ENCODE measurements at regions not wholly inside any gene's neighbourhood (a gene's known extent, or its start where the extent isn't known, plus 50 kb on each side); places are given as distances from the start of the nearest gene placed in this dataset.

DNA sequence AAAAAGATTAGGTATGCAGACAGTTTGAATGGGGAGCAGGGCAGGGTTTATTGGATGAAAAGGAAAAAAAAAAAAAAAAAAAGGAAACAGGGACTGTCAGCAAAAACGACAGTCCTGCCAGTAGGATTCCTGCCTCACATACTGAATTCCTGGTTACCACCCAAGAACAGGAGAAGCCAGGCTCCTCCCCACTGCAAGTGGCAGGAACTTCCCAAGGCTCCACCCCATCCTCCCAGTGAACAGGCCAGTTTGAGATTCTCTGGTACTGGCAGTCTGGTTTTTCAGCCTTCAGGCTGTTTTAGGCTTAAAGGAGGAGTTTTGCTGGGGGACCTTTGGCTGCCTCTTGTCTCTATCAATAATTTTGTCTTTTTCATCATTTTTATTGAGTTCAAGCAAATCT lies 360.0 kb upstream of the CXorf51A start:
- DNase-seq (ENCODE audit: low spot score) (no peak), ATAC-seq (no peak)
- H3K27ac Mint-ChIP-seq: no peak overlapping the region
- CTCF ChIA-PET: no interaction called here
- no peaks in the 10 kb centered on the region for H3K4me1 Mint-ChIP-seq
- no peaks in the 10 kb centered on the region for H3K27me3 Mint-ChIP-seq (ENCODE audit: low read depth)
- peaks cover 46% of the 10 kb centered on the region for H3K9me3 Mint-ChIP-seq
- no peak overlapping the region for H3K4me3 Mint-ChIP-seq
- POLR2A ChIA-PET: no interaction called here
- TF ChIP-seq EMX1 (CRISPR knock-in tag; IDR thresholded peaks at IDR 0.05) (no peak), TCF7 (CRISPR knock-in tag; IDR thresholded peaks at IDR 0.05; ENCODE audit: low read depth) (no peak), PRRX2 (CRISPR knock-in tag; IDR thresholded peaks at IDR 0.05) (no peak), KAT7 (CRISPR knock-in tag; IDR thresholded peaks at IDR 0.05; ENCODE audit: borderline replicate concordance) (no peak), ESRRA (CRISPR knock-in tag; IDR thresholded peaks at IDR 0.05; ENCODE audit: borderline replicate concordance) (no peak), ZNF263 (CRISPR knock-in tag; IDR thresholded peaks at IDR 0.05; ENCODE audit: low read depth) (no peak), NFATC4 (CRISPR knock-in tag; IDR thresholded peaks at IDR 0.05) (no peak), ZNF232 (CRISPR knock-in tag; IDR thresholded peaks at IDR 0.05) (no peak), E2F4 (CRISPR knock-in tag; IDR thresholded peaks at IDR 0.05; ENCODE audit: borderline replicate concordance, low read depth) (no peak), SMAD3 (CRISPR knock-in tag; IDR thresholded peaks at IDR 0.05; ENCODE audit: borderline replicate concordance) (no peak), ZNF317 (CRISPR knock-in tag; IDR thresholded peaks at IDR 0.05; ENCODE audit: borderline replicate concordance, low read depth) (no peak), ZSCAN18 (CRISPR knock-in tag; IDR thresholded peaks at IDR 0.05) (no peak), FOXK1 (CRISPR knock-in tag; IDR thresholded peaks at IDR 0.05) (no peak), SOX15 (CRISPR knock-in tag; IDR thresholded peaks at IDR 0.05) (no peak), HMGXB4 (CRISPR knock-in tag; IDR thresholded peaks at IDR 0.05) (no peak), ZBTB21 (CRISPR knock-in tag; IDR thresholded peaks at IDR 0.05; ENCODE audit: borderline replicate concordance) (no peak)
- TF ChIP-seq, protein P1, sequence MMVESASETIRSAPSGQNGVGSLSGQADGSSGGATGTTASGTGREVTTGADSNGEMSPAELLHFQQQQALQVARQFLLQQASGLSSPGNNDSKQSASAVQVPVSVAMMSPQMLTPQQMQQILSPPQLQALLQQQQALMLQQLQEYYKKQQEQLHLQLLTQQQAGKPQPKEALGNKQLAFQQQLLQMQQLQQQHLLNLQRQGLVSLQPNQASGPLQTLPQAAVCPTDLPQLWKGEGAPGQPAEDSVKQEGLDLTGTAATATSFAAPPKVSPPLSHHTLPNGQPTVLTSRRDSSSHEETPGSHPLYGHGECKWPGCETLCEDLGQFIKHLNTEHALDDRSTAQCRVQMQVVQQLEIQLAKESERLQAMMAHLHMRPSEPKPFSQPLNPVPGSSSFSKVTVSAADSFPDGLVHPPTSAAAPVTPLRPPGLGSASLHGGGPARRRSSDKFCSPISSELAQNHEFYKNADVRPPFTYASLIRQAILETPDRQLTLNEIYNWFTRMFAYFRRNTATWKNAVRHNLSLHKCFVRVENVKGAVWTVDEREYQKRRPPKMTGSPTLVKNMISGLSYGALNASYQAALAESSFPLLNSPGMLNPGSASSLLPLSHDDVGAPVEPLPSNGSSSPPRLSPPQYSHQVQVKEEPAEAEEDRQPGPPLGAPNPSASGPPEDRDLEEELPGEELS (CRISPR knock-in tag; IDR thresholded peaks at IDR 0.05): no peak
- peaks cover 42% of the 10 kb centered on the region for H3K36me3 Mint-ChIP-seq

DNA sequence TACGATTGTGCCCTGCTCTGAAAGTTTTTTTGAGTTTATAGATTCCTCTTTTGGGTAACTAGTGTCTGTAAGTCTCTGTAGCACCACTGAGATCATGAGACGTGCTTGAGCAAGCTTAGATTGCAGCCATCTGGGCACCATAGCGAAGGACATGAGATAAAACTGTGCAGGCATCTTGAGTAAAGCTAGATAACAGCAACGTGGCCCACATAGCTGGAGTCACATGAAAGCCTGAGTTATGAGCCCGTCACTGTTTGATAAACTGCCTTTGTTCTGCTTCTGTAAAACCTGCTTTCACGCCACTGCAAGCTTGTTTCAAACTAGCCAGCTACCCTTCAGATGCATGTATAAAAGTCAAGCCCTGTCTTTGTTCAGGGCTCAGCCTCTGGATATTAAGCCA lies 359.1 kb upstream of the CXorf51A start:
- ATAC-seq: no peak
- ChIA-PET CTCF (no interaction called here), POLR2A (interaction anchor here (0.6 kb wide), 1 partner anchor 168 kb away, joined by 3 read pairs; no protein-coding TSS in a partner anchor)
- Mint-ChIP-seq H3K4me3 (no peak overlapping the region), H3K9me3 (peaks cover 48% of the 10 kb centered on the region), H3K27ac (no peak overlapping the region), H3K36me3 (peaks cover 41% of the 10 kb centered on the region), H3K4me1 (no peaks in the 10 kb centered on the region), H3K27me3 (ENCODE audit: low read depth) (no peaks in the 10 kb centered on the region)
- DNase-seq (ENCODE audit: low spot score): no peak
- no peak for TF ChIP-seq MXD4 (CRISPR knock-in tag; IDR thresholded peaks at IDR 0.05; ENCODE audit: borderline replicate concordance)
- TF ChIP-seq AR (CRISPR knock-in tag; IDR thresholded peaks at IDR 0.05): no peak
- no peak for TF ChIP-seq CTCF (IDR thresholded peaks at IDR 0.05)
- no peak for TF ChIP-seq ZNF263 (CRISPR knock-in tag; IDR thresholded peaks at IDR 0.05; ENCODE audit: low read depth)
- TF ChIP-seq, protein P1 (CRISPR knock-in tag; IDR thresholded peaks at IDR 0.05): no peak
- no peak for TF ChIP-seq CBFB (CRISPR knock-in tag; IDR thresholded peaks at IDR 0.05; ENCODE audit: low read depth)
- no peak for TF ChIP-seq E2F1 (CRISPR knock-in tag; IDR thresholded peaks at IDR 0.05)
